ENCODE measurements at regions not wholly inside any gene's neighbourhood (a gene's known extent, or its start where the extent isn't known, plus 50 kb on each side); places are given as distances from the start of the nearest gene placed in this dataset.

- DNase-seq (ENCODE audit: low read depth in 4 of 6, low spot score in 6 of 6): no peak
- no peak overlapping the region for H3K27ac ChIP-seq (ENCODE audit: low read depth, low read length)
- H3K4me1 ChIP-seq (ENCODE audit: control insufficient read depth, insufficient read depth, low read length): no peaks in the 10 kb centered on the region
- no peaks in the 10 kb centered on the region for H3K27me3 ChIP-seq (ENCODE audit: control insufficient read depth, insufficient read depth, low read length)
- WGBS (ENCODE audit: insufficient coverage): no CpG with 5 or more reads among the region's 1 CpG
- H3K4me3 ChIP-seq (ENCODE audit: low read depth, low read length): no peak overlapping the region
- H3K36me3 ChIP-seq (ENCODE audit: control insufficient read depth, insufficient read depth, low read length): no peaks in the 10 kb centered on the region
- no peaks in the 10 kb centered on the region for H3K9me3 ChIP-seq (ENCODE audit: control insufficient read depth, insufficient read depth, low read length)
These were observed 94.6 kb upstream of the S1PR1 start for GRCh38 chr1:101142244-101142643.

GRCh38 chr1:101141376-101141775 is 95.4 kb upstream of the S1PR1 start:
- Histone ChIP-seq H3K4me3 (ENCODE audit: low read depth, low read length) (no peak overlapping the region), H3K27ac (ENCODE audit: low read depth, low read length) (no peak overlapping the region), H3K9me3 (ENCODE audit: control insufficient read depth, insufficient read depth, low read length) (no peaks in the 10 kb centered on the region), H3K27me3 (ENCODE audit: control insufficient read depth, insufficient read depth, low read length) (no peaks in the 10 kb centered on the region), H3K36me3 (ENCODE audit: control insufficient read depth, insufficient read depth, low read length) (no peaks in the 10 kb centered on the region), H3K4me1 (ENCODE audit: control insufficient read depth, insufficient read depth, low read length) (no peaks in the 10 kb centered on the region)
- WGBS (ENCODE audit: insufficient coverage): no CpG with 5 or more reads among the region's 2 CpGs
- peak in 1 of 6 donors; percentile 72 for DNase-seq (ENCODE audit: low read depth in 4 of 6, low spot score in 6 of 6)

GRCh38 chr1:101139821-101140718 is 96.7 kb upstream of the S1PR1 start:
- DNase-seq (ENCODE audit: low read depth in 4 of 6, low spot score in 6 of 6): no peak
- Histone ChIP-seq H3K36me3 (ENCODE audit: control insufficient read depth, insufficient read depth, low read length) (no peaks in the 10 kb centered on the region), H3K27ac (ENCODE audit: low read depth, low read length) (no peak overlapping the region), H3K9me3 (ENCODE audit: control insufficient read depth, insufficient read depth, low read length) (no peaks in the 10 kb centered on the region), H3K4me1 (ENCODE audit: control insufficient read depth, insufficient read depth, low read length) (no peaks in the 10 kb centered on the region), H3K4me3 (ENCODE audit: low read depth, low read length) (no peak overlapping the region), H3K27me3 (ENCODE audit: control insufficient read depth, insufficient read depth, low read length) (no peaks in the 10 kb centered on the region)
- WGBS (ENCODE audit: insufficient coverage): no CpG with 5 or more reads among the region's 2 CpGs

DNA sequence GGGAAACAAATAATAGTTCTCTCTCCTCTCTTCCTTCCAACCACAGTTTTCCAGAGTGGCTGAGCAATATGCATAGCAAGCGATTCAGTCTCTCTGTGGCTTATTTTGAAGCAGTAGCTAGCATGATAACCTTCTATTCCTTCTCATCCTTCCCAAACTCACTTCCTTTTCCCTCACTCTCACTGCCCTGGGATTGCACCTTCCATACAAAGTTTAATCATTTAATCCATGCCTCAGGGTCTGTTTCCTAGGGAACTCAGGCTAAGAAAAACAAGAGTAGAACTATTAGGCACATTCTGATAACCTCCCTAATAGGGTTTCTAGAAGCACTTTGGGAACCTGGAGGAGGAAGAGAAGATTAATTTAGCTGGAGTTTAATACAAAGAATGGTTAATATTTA is 97.7 kb upstream of the S1PR1 start:
- no peaks in the 10 kb centered on the region for H3K4me1 ChIP-seq (ENCODE audit: control insufficient read depth, insufficient read depth, low read length)
- no peaks in the 10 kb centered on the region for H3K36me3 ChIP-seq (ENCODE audit: control insufficient read depth, insufficient read depth, low read length)
- DNase-seq (ENCODE audit: low read depth in 4 of 6, low spot score in 6 of 6): no peak
- H3K27ac ChIP-seq (ENCODE audit: low read depth, low read length): no peak overlapping the region
- no peaks in the 10 kb centered on the region for H3K9me3 ChIP-seq (ENCODE audit: control insufficient read depth, insufficient read depth, low read length)
- no peak overlapping the region for H3K4me3 ChIP-seq (ENCODE audit: low read depth, low read length)
- H3K27me3 ChIP-seq (ENCODE audit: control insufficient read depth, insufficient read depth, low read length): no peaks in the 10 kb centered on the region
- WGBS (ENCODE audit: insufficient coverage): 80% methylated on average over 1 of the region's 1 CpG

DNA sequence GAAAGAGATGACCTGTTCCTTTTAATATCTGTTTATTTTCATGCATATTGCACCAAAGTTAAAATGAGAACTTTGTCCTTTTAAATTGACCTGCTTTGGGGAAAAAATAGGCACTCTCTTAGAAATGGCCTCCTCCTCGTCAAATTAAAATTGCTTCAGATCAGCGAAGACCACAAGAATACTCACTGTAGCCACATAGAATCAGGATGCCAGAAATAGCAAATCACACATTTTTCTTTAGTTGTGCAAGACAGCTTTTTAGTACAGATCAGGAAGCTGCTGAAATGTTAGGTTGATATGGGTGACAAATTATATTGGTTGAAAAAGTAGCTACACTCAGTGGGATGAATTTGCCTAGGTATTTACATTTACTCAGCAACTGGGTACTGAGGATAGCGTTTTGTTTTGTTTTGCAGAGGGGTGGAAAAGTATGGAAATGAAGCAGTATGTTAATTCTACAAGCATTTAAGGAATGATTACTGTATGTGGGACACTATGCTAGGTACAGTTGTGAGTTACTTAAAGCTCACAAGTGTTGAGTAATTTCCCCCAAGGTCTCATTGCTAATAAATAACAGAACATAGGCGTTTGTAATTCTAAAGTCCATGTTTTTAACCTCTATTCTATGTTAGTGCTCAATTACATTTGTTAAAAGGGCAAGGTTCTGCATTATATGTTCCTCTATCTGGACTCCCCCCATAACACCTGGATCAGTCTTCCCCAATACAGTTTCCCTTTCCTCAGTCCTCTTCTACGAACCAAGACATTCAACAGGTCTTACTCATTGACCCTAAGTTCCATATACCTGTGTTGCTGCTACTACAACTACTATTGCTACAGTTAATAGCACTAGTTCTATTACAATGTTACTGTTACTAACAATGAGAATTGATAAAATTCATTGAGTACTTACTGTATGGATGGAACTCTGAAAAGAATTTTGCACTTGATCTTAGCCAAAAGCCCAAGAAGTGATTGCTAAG is 99.4 kb upstream of the S1PR1 start:
- Histone ChIP-seq H3K4me1 (ENCODE audit: control insufficient read depth, insufficient read depth, low read length) (no peaks in the 10 kb centered on the region), H3K27me3 (ENCODE audit: control insufficient read depth, insufficient read depth, low read length) (no peaks in the 10 kb centered on the region), H3K4me3 (ENCODE audit: low read depth, low read length) (no peak overlapping the region), H3K9me3 (ENCODE audit: control insufficient read depth, insufficient read depth, low read length) (no peaks in the 10 kb centered on the region), H3K27ac (ENCODE audit: low read depth, low read length) (no peak overlapping the region), H3K36me3 (ENCODE audit: control insufficient read depth, insufficient read depth, low read length) (no peaks in the 10 kb centered on the region)
- DNase-seq (ENCODE audit: low read depth in 4 of 6, low spot score in 6 of 6): no peak
- 88% methylated on average over 1 of the region's 5 CpGs for WGBS (ENCODE audit: insufficient coverage)

DNA sequence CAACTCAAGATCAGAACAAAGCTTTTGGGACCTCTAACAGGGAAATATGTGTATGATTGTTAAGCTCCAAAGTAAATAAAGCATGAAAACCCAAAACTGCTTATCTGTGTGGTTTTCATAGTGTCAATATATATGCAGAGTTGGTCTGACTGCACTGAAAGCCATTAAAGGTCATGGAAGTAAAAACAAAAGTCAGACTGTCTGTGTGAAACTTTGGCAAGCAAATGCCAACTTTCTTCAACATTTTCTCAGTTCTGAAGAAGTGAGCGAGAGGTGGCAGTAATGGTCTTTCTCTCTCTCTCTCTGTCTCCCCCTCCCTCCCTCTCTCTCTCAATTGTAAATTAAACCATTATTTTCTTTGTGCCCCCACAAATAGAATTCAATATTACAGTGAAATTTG is 100.1 kb upstream of the S1PR1 start:
- Histone ChIP-seq H3K36me3 (ENCODE audit: control insufficient read depth, insufficient read depth, low read length) (no peaks in the 10 kb centered on the region), H3K4me3 (ENCODE audit: low read depth, low read length) (no peak overlapping the region), H3K27me3 (ENCODE audit: control insufficient read depth, insufficient read depth, low read length) (no peaks in the 10 kb centered on the region), H3K27ac (ENCODE audit: low read depth, low read length) (peak overlapping the region; percentile 10), H3K4me1 (ENCODE audit: control insufficient read depth, insufficient read depth, low read length) (no peaks in the 10 kb centered on the region), H3K9me3 (ENCODE audit: control insufficient read depth, insufficient read depth, low read length) (no peaks in the 10 kb centered on the region)
- DNase-seq (ENCODE audit: low read depth in 4 of 6, low spot score in 6 of 6): peak in 2 of 6 donors; percentile 50 to 61
- no CpG with 5 or more reads among the region's 1 CpG for WGBS (ENCODE audit: insufficient coverage)

DNA sequence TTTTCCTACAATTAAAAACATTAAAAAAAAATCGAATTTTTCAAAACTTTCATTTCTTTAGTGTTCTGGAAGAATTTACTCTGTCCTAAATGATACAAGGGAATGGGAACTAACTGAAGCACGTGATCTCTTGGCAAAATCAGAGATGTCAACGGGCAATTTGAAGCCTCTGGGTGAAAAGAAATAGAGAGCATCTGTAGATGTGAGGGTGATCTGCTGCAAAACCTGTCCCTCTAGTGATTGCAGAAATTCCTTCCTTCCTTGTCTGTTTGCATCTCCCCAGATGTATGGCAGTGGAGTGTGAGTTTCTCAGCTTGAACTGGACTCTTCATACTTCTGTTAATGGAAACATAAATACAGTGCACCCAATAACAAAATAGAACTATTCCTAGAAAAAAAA is 100.5 kb upstream of the S1PR1 start:
- H3K27ac ChIP-seq (ENCODE audit: low read depth, low read length): peak overlapping the region; percentile 10
- 13% methylated on average over 2 of the region's 3 CpGs for WGBS (ENCODE audit: insufficient coverage)
- no peaks in the 10 kb centered on the region for H3K36me3 ChIP-seq (ENCODE audit: control insufficient read depth, insufficient read depth, low read length)

GRCh38 chr1:101135526-101135925 is 101.3 kb upstream of the S1PR1 start:
- H3K36me3 ChIP-seq (ENCODE audit: control insufficient read depth, insufficient read depth, low read length): no peaks in the 10 kb centered on the region
- WGBS (ENCODE audit: insufficient coverage): no CpG with 5 or more reads among the region's 2 CpGs
- DNase-seq (ENCODE audit: low read depth in 4 of 6, low spot score in 6 of 6): no peak
- H3K9me3 ChIP-seq (ENCODE audit: control insufficient read depth, insufficient read depth, low read length): no peaks in the 10 kb centered on the region
- H3K4me1 ChIP-seq (ENCODE audit: control insufficient read depth, insufficient read depth, low read length): no peaks in the 10 kb centered on the region
- no peaks in the 10 kb centered on the region for H3K27me3 ChIP-seq (ENCODE audit: control insufficient read depth, insufficient read depth, low read length)
- H3K4me3 ChIP-seq (ENCODE audit: low read depth, low read length): no peak overlapping the region
- no peak overlapping the region for H3K27ac ChIP-seq (ENCODE audit: low read depth, low read length)

More for the DNA sequence above, 100.5 kb upstream of the S1PR1 start:
- Histone ChIP-seq H3K9me3 (ENCODE audit: control insufficient read depth, insufficient read depth, low read length) (no peaks in the 10 kb centered on the region), H3K4me1 (ENCODE audit: control insufficient read depth, insufficient read depth, low read length) (no peaks in the 10 kb centered on the region), H3K4me3 (ENCODE audit: low read depth, low read length) (no peak overlapping the region), H3K27me3 (ENCODE audit: control insufficient read depth, insufficient read depth, low read length) (no peaks in the 10 kb centered on the region)
- no peak for DNase-seq (ENCODE audit: low read depth in 4 of 6, low spot score in 6 of 6)

DNA sequence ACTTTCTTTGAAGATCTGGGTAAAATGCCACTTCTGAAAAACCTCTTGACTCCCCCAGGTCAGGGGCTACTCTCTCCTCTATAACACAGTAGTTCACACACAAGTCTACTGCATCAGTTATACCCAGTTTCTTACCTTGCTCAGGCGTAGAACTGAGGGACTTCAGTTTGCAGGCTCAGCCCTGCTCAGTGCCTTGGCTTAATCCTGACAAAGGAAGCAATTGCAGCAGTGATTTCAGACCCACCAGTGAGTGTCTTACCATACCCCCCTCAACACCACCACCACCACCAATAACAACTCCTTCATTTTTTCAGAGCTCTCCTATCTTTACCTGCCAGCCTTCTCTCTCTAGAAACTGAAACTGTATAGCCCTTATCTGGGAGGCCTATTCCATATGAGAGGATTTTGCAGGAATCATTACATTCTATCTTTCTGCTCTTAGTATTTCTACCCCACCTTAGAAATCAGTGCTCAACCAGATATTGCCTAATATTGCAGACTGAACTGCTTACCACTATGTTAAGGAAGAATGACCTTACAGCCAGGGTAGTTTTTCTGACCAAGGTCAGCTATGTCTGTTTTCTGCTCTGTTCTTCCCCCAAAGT is 105.5 kb upstream of the S1PR1 start:
- Histone ChIP-seq H3K9me3 (ENCODE audit: control insufficient read depth, insufficient read depth, low read length) (no peaks in the 10 kb centered on the region), H3K27me3 (ENCODE audit: control insufficient read depth, insufficient read depth, low read length) (no peaks in the 10 kb centered on the region), H3K4me1 (ENCODE audit: control insufficient read depth, insufficient read depth, low read length) (no peaks in the 10 kb centered on the region), H3K36me3 (ENCODE audit: control insufficient read depth, insufficient read depth, low read length) (no peaks in the 10 kb centered on the region), H3K4me3 (ENCODE audit: low read depth, low read length) (no peak overlapping the region), H3K27ac (ENCODE audit: low read depth, low read length) (no peak overlapping the region)
- no peak for DNase-seq (ENCODE audit: low read depth in 4 of 6, low spot score in 6 of 6)
- 100% methylated on average over 1 of the region's 1 CpG for WGBS (ENCODE audit: insufficient coverage)

Measured in spinal cord (tissue), 9 donors.